ENCODE measurements at regions not wholly inside any gene's neighbourhood (a gene's known extent, or its start where the extent isn't known, plus 50 kb on each side); places are given as distances from the start of the nearest gene placed in this dataset.

DNA sequence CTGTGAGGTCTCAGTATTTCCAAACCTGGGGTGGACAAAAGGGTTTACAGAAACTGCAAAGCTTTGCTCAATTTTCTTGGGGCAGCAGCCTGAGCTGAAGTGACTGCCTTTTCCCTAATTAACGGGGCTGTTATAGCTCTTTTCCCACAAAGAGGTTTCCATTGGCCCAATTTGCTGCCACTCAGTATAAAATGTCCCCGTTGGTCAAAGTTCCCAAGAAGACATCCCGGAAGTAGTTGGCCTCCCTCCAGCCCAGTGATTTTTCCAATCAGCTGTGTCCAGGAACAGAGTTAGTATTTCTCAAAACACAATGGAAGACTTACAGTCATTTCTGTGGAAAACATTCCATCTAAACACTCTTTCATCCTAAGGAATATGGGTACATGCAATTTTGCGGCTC is 643.6 kb downstream of the ACTL7B start:
- no peak for DNase-seq

DNA sequence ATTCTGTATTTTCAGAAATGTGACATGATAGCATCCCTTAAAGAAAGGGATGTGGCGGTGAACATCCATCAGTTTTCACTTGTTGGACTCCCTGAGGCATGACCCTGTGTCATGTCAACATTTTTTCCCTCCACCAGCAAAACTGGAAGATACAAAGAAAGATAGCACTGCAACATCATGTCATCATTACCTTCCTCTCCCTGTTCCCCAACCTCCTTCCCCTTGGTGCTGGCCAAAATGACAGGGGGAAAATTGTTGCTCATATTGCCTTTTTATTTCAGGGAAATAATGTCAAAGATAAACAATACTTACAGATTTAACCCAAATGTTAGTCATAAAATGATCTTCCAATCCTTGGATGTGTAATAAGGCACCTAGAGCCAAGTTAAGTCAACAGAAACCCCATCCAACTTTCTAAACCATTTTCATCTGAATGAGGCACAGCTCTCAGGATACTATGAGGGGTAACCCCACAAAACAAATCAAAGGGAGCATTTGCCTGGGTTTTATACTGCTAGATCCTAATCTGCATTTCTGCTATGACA is 644.3 kb downstream of the ACTL7B start:
- DNase-seq, result no peak

DNA sequence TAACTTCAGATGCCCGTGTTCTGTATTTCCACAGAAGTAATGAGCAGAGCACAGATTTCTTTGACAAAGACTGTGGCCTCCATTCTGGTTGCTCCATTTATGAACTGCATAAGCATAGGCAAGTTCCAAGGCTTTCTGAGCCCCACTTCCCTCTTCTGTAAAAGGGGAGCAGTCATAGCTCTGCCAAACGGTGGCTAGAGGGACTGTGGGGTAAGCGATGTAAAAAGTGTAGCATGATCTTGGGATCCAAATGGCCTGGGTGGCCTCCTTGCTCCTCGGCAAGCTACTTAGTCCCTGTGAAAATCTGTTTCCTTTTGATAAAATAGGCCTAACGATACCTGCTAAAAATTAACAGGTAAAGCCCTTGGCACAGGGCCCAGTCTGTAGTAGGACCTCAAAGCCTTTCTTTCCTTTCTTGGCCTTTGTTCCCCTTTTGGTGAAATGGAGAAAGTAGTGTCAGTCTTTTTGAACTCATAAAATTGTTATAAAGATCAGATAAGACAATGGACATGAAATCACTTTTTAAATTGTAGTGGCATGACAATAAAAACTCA is 646.6 kb downstream of the ACTL7B start:
- no peak for DNase-seq

DNA sequence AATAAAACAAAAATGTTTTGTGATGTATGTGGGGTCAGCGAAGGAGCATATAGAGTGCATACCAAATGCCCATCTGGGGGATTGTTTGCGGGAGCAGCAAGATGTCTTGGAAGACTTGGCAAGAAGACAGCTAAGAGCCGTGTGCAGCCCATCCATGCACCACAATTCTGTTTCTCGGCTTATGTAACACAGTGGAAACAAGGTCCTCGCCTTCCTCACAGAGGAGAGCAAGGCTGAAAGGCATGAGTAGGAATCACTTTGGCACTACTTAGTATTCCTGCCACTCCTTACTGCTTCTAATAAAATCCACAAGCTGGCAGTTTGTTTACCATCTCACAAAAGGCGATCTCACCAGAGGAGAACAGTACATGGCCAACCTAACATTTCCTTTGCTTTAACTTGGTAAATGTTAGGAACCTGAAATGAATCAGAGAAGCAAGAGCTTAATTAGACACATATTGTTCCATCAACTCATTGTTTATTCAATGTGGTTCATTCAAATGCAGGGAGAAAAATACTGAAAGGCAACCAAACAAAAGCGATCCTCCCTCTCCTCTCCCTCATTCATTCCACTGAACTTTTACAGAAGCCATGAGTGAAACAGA is 648.1 kb downstream of the ACTL7B start:
- DNase-seq, result no peak

DNA sequence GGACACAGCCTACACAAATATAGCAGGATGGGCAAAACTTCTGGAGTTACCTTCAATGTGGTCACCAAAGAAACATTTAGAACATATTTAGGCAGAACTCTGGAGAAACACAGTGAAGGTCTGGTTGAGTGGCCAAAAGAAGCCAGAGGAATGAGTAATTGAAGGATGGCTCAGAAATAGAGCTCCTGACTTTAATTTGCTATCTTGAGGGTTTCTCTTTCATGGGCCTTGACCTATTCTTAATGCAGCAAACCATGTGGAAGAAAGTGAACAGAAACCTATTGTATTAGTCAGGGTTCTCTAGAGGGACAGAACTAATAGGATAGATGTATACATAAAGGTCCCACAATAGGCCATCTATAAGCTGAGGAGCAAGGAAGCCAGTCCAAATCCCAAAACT is 650.5 kb downstream of the ACTL7B start:
- DNase-seq, result no peak

DNA sequence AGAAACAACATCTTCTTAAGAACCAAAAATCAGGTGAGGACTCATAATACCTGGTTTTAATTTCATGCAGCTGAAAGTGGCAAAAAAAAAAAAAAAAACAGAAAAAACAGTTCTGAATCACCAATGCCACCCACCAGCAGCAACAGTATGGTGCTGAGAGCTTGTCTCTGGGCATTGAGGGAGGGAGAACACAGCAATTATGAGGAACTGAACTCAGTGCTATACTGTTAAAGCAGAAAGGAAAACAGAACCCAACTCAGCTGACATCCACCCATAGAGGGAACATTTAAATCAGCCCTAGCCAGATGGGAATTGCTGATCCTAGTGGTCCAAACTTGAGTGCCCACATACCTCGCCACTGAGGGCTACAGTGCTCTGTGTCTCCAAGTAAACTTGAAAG is 657.9 kb downstream of the ACTL7B start:
- no peak for DNase-seq

DNA sequence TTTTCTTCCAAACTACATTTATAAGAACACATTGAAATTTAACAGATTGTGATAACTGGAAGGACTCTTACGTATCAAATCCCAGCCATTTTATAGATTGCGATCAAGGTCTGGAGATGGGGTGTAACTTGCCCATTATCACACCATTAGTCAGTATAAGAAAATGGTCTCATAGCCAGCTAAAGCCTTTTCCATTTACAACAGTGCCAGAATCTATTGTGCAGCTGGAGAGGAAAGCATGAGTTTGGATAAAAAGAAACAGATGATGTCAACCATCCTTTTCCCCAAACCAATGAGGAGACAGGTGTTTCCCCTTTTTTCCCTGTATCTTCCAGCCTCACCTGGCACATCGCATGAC is 658.8 kb downstream of the ACTL7B start:
- DNase-seq, result no peak

DNA sequence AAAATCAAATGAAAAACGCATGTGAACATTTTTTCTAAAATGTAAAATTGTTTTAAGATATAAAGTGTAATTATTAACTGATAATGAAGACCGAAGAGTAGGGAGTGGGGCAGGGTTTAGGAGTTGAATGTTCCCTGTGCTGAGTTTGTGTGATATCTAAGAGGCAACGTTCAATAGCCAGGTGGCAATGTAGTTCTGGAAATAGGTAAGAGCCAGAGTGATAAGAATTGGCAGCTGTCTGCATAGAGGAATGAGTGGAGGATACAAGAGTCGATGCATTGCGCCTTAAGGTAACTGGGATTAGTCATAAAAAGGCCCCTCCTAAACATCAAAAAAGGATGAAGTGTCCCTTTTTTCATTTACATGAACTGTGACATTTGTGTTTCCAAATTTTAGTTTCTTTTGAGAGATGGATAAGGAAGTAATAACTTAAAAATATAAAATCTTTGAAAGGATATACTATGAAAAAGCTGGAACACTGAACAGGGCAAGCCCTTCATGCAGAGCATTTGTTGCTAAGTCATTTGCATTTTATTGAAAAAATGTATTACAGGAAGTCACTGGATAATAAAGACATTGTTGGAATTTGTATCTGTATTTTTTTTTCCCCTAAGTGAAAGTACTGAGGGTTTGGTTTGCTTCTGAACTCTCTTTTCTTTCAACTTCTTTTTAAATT is 659.3 kb downstream of the ACTL7B start:
- DNase-seq, result no peak

DNA sequence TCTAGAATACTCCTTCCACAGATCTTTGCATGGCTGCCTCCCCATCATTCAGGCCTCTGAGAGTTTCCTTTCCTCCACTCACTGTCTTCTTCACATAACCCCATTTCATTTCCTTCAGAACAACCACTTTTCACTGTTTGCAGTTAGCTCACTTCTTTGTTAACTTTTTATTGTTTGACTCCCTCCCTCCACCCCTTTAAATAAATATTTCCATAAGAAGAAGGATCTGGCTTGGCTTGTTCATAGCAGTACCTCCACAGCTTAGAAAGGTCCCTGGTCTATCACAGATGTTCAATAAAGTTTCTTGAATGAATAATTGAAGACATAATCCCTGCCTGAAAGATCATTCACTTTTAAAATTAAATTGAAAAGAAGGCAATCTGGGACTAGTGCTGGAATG is 661.6 kb downstream of the ACTL7B start:
- DNase-seq, result no peak

DNA sequence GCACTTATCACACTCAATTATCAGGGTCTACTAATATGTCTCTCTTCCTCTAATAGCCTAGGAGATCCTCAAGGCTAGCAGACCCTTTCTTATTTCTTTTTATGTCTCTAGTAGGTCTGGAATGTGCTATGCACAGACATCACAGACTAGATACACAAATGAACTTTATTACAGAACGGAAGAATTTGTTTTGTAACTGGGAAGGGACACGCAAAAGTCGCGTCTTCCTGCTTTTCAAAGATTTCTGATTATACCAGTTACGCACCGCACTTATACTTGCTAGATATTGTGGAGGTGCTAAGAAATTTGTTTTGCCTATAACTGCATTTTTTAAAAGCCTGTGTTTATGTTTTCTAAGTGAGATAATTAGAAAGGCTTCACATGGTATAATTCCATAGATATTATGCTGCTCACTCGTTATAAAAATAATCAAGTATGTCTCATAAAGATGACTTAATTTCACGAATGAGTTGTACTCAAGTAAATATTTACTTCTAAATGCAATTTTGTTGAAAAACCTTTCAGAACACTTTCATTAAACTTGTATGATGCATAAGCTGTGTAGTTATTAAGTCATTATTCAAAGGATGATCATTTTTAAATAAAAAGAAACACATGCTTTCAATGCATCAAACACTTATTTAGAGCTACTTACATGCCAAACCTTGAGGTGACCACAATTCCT is 662.6 kb downstream of the ACTL7B start:
- DNase-seq, result no peak

DNA sequence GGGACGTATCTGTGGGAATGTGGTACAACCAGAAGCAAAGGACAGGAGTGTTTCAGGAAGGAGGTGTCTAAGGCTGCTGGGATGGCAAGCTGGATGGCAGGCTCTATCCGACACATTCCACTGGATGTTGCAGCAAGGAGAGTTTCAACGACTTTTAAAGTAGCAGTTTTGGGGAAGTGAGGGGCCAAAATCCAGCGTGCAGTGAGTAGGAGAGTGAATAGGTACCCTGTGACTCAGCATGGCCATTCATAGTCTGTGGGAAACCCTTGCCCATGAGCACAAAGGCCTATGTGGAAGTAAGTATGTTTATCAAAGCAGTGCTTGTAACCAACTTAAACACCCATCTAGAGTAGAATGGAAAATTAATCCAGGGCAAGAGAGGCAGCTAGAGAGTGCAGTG is 664.7 kb downstream of the ACTL7B start:
- no peak for DNase-seq

DNA sequence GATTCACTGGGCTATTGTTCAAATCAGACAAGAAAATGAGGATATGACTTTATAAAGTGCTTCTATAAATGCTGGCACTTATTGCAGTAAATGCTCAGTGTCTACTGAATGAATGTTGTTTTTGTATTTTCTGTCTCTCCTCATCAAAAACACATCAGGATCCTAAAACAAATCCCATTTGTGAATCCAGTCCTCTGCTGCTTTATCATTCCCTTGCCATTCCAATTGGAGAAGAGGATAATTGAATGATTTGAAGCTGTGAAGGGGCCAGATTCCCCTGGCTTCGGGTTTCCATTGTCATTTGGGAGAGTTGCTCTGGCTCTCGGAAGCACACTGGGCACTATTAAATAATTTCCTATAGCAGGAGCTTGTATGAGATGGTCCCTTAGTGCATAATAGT is 666.8 kb downstream of the ACTL7B start:
- no peak for DNase-seq

DNA sequence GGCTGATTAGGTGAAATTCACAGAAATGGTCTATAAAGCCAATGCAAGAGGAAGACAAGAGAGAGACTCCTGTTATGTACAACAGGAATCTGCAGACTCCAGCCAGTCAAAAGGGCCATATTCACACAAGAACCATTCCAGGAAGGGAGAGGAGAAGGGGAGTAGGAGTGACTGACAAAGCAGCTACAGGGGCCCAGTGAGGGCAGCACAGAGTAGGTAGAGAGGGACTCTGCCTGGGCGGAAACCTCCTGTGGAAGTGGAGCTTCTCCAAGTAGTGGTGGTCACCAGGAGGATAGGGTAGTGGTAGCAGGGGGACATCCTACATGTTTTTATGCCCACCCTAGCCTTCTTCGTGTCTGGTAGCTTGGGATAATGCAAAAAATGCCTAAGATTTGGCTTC is 667.3 kb downstream of the ACTL7B start:
- DNase-seq, result no peak

DNA sequence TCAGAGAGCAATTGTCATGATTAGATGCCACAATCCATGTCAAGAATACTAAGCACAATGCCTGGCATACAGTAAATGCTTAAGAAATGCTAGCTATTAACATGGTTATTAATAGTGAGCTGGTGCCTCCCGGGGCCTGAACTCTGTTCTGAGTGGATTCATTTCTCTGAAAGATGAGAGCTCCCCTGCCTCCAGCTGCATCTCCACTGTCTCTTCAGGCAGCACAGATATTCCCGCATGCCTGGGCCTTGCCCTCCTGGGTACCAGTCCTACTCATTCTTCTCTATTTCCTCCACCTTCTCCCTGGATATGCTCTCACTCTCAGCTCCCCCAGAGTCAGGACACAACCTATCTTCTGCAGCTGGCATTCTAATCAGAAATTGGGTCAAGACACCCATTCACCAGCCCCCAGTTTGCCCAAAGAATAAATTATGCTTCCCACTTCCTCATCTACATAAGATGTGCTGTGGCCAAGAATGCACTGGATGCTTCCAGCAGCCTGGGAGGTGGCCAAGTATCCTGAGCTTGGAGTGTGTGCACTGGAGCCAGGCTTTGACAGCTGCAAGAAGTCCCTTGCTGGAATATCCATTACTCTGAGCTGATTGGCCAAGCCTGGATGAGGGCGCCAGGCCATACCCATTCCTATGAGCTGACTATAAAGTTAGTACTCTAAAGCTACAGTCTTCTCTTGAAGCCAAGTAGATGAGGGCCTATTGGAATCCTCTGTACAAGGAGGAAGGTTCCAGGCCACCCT is 669.0 kb downstream of the ACTL7B start:
- DNase-seq, result peak; percentile 88

DNA sequence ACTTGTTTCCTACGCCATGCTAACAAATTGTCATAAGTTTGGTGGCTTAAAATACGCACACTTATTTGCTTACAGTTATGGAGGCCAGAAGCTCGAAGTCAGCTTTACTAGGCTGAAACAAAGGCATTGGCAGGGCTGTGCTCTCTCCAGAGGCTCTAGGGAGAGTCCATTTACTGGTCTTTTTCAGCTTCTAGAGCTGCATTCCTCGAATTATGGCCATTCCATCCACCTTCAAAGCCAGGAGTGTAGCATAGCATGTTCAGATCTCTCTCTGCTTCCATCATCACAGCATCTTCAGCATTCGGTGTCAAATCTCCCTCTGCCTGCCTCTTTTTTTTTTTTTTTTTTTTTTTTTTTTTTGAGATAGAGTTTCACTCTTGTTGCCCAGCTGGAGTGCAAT is 670.2 kb downstream of the ACTL7B start:
- DNase-seq, result no peak

DNA sequence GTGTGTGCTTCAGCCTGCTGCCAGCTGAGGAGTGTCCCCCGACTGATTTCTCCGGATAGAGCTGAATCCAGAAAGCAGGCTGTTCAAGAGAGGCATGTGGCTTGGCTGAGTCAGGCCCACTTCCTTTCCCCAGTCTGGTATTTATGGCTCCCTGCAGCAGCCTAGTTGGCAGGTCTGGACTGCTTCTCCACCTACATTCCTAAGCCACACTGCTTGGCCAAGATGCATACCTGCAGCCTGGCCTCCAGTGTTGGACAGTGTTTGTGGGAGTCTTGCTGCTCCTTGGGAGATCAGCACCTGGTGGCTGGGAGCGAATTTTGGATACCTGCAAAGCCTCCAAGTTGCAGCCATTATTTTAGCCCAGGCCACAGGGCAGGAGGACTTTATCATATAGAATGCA is 670.8 kb downstream of the ACTL7B start:
- no peak for DNase-seq

DNA sequence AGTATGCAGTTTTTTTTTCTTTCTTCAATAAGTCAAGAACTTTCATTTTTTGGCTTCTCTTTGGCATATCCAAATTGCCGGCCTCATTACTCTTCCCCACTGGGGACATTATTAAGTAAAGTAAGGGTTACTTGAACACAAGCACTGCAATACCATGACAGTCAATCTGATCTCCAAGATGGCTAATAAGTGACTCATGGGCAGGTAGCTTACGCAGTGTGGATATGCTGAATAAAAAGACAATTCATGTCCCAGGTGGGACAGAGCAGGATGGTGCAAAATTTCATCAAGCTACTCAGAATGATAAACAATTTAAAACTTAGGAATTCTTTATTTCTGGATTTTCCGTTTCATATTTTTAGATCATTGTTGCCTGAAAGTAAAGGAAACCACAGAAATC is 671.8 kb downstream of the ACTL7B start:
- DNase-seq, result no peak

DNA sequence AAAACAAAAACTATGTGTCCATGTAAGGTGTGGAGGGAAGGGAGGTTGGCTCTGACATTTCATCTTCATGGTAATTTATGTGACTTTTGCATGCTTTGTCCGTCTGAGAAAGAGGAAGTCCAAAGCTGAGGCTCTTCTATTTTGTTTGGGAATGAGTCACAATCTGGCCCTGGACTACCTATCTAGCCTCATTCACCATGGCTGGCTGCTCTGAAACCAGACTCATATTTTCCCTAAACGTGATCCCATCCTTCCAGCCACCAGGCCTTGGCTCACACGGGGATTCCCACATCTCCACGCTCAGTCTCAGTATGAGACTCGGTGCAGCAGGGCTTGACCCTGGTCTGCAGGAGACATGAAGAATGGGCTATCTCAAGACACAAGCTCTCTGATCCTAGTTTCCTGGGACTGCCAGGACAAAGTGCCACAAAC is 672.8 kb downstream of the ACTL7B start:
- DNase-seq, result no peak

DNA sequence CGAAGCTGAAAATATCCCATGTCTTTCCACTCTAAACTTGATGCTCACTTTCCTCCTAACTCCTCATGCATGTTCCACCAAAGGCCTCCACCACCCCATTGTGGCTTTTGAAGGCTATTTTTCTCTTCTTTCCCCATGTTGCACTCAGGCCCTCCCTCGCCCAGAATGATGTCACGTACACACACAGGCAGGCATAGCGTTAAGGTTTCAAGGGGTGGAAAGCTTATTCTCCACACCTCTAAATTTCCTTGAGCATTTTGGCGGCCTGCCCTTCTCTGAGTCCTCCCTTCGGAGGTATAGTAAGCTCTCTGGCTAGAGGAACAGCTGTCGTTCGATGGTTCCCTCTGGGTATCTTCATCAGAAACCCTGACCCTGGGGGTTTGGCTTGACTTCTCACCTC is 673.5 kb downstream of the ACTL7B start:
- DNase-seq, result no peak

DNA sequence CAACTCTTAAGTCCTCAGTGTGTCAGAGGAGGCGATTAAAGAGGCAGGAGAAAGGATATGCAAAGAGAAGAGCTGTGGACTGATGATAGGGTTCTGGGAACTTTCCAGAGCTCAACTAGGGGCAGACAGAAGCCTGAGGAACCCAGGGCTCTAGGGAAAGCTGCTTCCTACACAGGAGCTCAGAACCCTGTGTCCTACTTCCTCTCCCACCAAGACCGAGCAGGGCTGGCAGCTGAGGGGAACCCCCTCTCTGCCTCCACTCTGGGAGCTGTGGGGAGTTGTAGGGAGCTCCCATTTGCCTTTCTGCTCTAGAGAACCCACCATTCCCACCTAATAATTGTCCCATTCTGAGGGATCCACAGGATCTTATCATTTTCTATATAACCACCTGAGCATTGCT is 674.3 kb downstream of the ACTL7B start:
- DNase-seq, result no peak

DNA sequence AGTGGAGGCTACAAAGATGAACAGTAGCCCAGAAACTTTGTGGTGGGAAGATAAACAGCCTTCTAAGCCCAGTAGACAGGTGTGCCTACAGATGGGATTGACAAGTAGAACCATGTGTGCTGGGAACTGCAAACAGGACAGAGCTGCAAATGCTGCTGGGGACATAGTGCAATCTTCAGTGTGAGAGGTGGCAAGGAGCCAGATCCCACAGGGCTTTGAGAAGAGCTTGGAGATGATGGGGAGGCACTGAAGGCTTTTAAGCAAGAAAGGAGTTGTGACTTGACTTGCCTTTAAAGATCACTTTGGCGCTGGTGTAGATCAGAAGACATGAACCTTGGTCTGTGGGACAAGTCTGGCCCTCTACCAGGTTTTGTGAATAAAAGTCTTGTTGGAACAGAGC is 675.2 kb downstream of the ACTL7B start:
- DNase-seq, result no peak

DNA sequence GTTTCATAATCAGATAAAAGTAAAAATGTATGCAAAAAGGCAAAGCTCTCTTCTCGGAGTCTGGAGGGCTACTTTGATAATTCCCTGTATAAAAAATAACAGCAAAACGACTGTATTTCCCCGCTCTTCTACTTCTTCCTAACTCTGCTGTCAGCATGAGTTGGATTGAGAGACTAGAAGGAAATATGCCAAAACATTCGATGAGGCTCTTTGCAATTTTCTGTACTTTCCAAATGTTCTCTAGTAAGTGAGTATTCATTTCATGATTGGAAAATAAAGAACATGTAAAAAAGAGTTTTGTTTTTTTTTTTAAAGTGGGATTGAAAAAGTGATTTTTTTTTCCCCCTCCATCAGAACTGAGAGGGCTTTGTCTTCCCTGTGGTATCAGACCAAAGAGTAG is 677.5 kb downstream of the ACTL7B start:
- DNase-seq, result no peak

DNA sequence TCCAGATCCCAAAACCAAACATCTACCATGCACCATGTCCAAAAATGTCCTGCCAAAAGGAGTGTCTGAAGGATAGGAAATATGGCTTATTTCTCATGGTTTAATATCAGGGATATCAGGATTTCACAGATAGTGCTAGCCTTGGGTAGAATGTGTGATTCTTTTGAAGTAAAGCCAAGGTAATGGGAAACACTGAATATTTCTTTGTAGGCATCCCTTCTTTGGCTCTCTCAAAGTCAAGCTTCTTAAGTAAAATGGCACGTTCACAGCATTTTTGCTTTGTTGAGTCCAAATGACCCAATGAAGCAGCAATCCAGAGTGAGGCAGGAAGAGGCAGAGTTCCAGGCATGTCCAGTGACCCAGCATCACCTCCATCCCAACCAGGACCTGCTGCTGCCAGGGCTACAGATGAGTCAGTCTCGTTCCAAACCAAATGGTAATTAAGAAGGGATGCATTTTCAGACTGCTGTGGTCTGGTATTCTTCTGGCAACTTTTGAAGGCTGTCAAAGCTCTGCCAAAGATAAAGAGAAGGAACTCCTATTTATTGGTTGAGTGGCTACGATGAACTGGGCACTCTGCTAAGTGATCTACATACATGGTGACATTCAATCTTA is 678.8 kb upstream of the KLF4 start:
- no peak for DNase-seq
